Activated CD4-positive, alpha-beta T cell treated with anti-CD3 and anti-CD28 coated beads, Interleukin-2, amount 10 ng/mL, durations not matched to agents 24 days and 14 days (primary cell): ENCODE measurements at regions not wholly inside any gene's neighbourhood (a gene's known extent, or its start where the extent isn't known, plus 50 kb on each side); places are given as distances from the start of the nearest gene placed in this dataset.
"Not testable (repeated sequence)": the region's sequence is repeated elsewhere in the genome, so short reads cannot be mapped to it uniquely, and the experiment has no call there.

ENCODE experiments used
- DNase-seq: peaks from one replicate; pipeline ENCODE4 v3.0.0; 2022
- H3K27ac Mint-ChIP-seq: one replicate; pipeline ENCODE4 v1.8.0; 2022; ENCODE audit warnings: mild to moderate bottlenecking, mixed read lengths
- H3K27me3 Mint-ChIP-seq: one replicate; pipeline ENCODE4 v1.8.0; 2022; ENCODE audit warnings: mixed read lengths
- H3K36me3 Mint-ChIP-seq: one replicate; pipeline ENCODE4 v1.8.0; 2022; ENCODE audit warnings: low read depth, mild to moderate bottlenecking, mixed read lengths
- H3K4me1 Mint-ChIP-seq: one replicate; pipeline ENCODE4 v1.8.0; 2021; ENCODE audit warnings: mixed read lengths
- H3K4me3 Mint-ChIP-seq: one replicate; pipeline ENCODE4 v1.8.0; 2022; ENCODE audit warnings: mild to moderate bottlenecking, moderate library complexity, mixed read lengths
- H3K9me3 Mint-ChIP-seq: one replicate; pipeline ENCODE4 v1.8.0; 2021; ENCODE audit warnings: mixed read lengths
- intact Hi-C: fragments of 100-400 bp; cut with micrococcal nuclease; formaldehyde crosslinking; loops from one replicate; pipeline ENCODE4 v1.15.1; 2023

DNA sequence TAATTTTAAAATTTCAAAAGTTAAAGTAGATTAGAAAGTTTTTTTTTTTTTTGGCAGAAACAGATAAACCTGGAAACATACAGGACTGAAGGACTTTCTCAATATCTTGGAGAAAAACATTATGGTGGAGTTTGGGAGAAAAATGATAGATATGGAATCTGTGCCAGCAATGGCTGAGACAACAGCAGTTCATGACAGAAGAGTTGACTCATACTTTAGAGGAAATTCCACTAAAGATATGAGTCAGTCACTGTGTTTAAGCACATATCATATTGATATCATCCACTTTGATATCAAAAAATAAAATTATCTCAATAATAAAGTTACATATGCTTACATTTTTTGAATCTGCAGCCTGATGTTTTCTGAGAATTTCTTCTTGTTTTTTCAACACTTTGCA lies 193.9 kb upstream of the OR4E1 start:
- Mint-ChIP-seq H3K9me3 (no peaks in the 10 kb centered on the region), H3K27ac (no peak overlapping the region), H3K4me3 (peak overlapping the region; percentile 43), H3K27me3 (peaks cover 2% of the 10 kb centered on the region), H3K36me3 (no peaks in the 10 kb centered on the region), H3K4me1 (peaks cover 22% of the 10 kb centered on the region)
- intact Hi-C loops, result loop anchor here (5.0 kb wide), 1 partner anchor 690 kb away; no protein-coding TSS in a partner anchor
- no peak for DNase-seq

DNA sequence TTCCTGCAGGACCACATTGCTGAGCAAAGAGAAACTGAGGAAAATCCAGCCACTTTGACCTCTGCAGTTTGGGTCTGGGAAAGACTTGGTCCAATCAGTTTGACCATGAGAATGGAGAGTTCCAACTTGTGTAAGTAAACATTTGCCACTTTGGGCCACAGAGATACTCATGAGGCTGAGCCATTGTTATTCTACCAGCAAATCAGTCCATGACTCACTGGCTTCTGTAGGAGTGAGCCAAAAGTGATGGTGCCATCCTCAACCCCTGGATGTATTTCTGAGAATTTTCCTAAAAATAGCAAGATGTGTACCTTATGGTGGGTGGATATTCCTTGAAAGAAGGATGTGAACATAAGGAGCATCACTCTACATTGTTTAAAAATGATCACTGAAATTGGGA lies 192.9 kb upstream of the OR4E1 start:
- peak overlapping the region; percentile 52 for H3K4me3 Mint-ChIP-seq
- H3K9me3 Mint-ChIP-seq, result no peaks in the 10 kb centered on the region
- peaks cover 22% of the 10 kb centered on the region for H3K4me1 Mint-ChIP-seq
- intact Hi-C loops, result loop anchor here (5.0 kb wide), 1 partner anchor 691 kb away; no protein-coding TSS in a partner anchor
- peaks cover 2% of the 10 kb centered on the region for H3K27me3 Mint-ChIP-seq
- no peak for DNase-seq
- H3K36me3 Mint-ChIP-seq, result no peaks in the 10 kb centered on the region
- peak overlapping the region; percentile 62 for H3K27ac Mint-ChIP-seq

GRCh38 chr14:21863289-21863688 lies 189.7 kb upstream of the OR4E1 start:
- Mint-ChIP-seq H3K9me3 (no peaks in the 10 kb centered on the region), H3K4me1 (peaks cover 16% of the 10 kb centered on the region), H3K4me3 (peak overlapping the region; percentile 75), H3K36me3 (peaks cover 3% of the 10 kb centered on the region), H3K27ac (peak overlapping the region; percentile 18), H3K27me3 (peaks cover 9% of the 10 kb centered on the region)
- intact Hi-C loops, result no loop called here
- no peak for DNase-seq

- peak overlapping the region; percentile 83 for H3K27ac Mint-ChIP-seq
- no peak for DNase-seq
- intact Hi-C loops, result no loop called here
Observed at GRCh38 chr14:21861153-21861552, 187.5 kb upstream of the OR4E1 start.

DNA sequence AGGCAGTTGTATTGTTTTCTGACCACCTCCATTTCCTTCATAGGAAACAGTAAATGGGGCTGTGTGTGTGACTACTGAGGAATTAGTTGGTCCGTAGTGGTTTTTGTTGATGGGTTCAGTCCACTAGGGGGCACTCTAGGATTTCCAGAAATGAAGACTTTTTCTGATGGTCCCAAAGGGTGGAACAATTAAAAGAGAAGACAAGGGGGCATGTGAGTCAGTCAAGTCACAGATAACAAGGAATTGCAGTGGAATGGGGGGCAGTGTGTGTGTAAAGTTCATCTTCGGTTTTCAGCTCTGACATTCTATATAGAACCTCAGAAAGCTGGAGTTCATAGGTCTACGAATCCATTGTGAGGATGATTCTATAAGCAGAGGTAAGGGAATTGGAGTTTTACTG lies 186.6 kb upstream of the OR4E1 start:
- intact Hi-C loops, result no loop called here
- Mint-ChIP-seq H3K9me3 (no peaks in the 10 kb centered on the region), H3K27me3 (peaks cover 20% of the 10 kb centered on the region), H3K4me3 (peak overlapping the region; percentile 43), H3K36me3 (peaks cover 7% of the 10 kb centered on the region), H3K4me1 (peaks cover 2% of the 10 kb centered on the region), H3K27ac (peak overlapping the region; percentile 17)
- peak; percentile 83 for DNase-seq

More at GRCh38 chr14:21861153-21861552, 187.5 kb upstream of the OR4E1 start:
- peak overlapping the region; percentile 78 for H3K4me3 Mint-ChIP-seq
- peaks cover 2% of the 10 kb centered on the region for H3K4me1 Mint-ChIP-seq
- peaks cover 6% of the 10 kb centered on the region for H3K36me3 Mint-ChIP-seq
- peaks cover 19% of the 10 kb centered on the region for H3K27me3 Mint-ChIP-seq
- H3K9me3 Mint-ChIP-seq, result no peaks in the 10 kb centered on the region

GRCh38 chr14:21852775-21853174 lies 179.2 kb upstream of the OR4E1 start:
- peak; percentile 62 for DNase-seq
- H3K9me3 Mint-ChIP-seq, result no peaks in the 10 kb centered on the region
- peaks cover 13% of the 10 kb centered on the region for H3K36me3 Mint-ChIP-seq
- intact Hi-C loops, result no loop called here
- peak overlapping the region; percentile 82 for H3K27ac Mint-ChIP-seq
- peak overlapping the region; percentile 66 for H3K4me3 Mint-ChIP-seq
- peaks cover 32% of the 10 kb centered on the region for H3K27me3 Mint-ChIP-seq
- peaks cover 18% of the 10 kb centered on the region for H3K4me1 Mint-ChIP-seq

GRCh38 chr14:21852061-21852664 lies 178.5 kb upstream of the OR4E1 start:
- intact Hi-C loops, result no loop called here
- H3K9me3 Mint-ChIP-seq, result no peaks in the 10 kb centered on the region
- H3K27ac Mint-ChIP-seq, result peak overlapping the region; percentile 82

GRCh38 chr14:21846902-21847301 lies 173.3 kb upstream of the OR4E1 start:
- H3K36me3 Mint-ChIP-seq, H3K9me3 Mint-ChIP-seq: not testable (repeated sequence)
- Mint-ChIP-seq H3K27ac (peak overlapping the region; percentile 91), H3K4me1 (peaks cover 20% of the 10 kb centered on the region), H3K4me3 (peak overlapping the region; percentile 80), H3K27me3 (peaks cover 44% of the 10 kb centered on the region)
- intact Hi-C loops, result loop anchor here (5.0 kb wide), 1 partner anchor 710 kb away; no protein-coding TSS in a partner anchor
- DNase-seq, result peak; percentile 76

More at GRCh38 chr14:21852061-21852664, 178.5 kb upstream of the OR4E1 start:
- Mint-ChIP-seq H3K27me3 (peaks cover 29% of the 10 kb centered on the region), H3K4me1 (peaks cover 18% of the 10 kb centered on the region), H3K36me3 (peaks cover 13% of the 10 kb centered on the region), H3K4me3 (peak overlapping the region; percentile 66)
- DNase-seq, result peak; percentile 92

DNA sequence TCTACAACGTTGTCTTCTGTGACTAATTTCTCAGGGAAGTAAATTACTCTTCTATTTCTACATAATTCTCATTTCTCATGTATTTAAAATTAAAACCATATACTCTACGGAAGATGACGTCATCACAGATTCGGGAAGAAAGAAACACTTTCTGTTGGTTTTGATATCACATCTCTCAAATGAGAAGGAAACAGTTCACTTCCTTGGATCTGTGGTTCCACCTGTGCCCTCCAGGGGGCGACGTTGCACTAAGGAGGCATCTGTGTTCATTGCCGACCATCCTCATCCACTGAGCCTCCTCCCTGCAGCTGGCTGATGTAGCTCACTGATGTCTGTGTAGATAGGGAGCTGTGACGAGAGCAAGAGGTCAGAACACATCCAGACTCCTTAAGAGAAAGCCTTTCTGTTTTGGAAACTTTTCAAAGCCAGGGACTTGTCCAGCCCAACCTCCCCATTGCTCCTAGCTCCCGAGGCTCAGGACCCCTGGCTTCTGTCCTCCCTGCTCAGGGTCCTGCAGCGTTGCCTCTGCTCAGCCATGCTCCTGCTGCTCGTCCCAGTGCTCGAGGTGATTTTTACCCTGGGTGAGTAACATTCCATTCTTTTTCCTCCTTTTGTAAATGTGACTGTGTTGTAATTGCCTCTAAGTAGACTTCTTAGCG lies 172.7 kb upstream of the OR4E1 start:
- H3K27ac Mint-ChIP-seq, result peak overlapping the region; percentile 91
- peaks cover 41% of the 10 kb centered on the region for H3K27me3 Mint-ChIP-seq
- no peaks in the 10 kb centered on the region for H3K9me3 Mint-ChIP-seq
- peak; percentile 92 for DNase-seq
- H3K36me3 Mint-ChIP-seq, result peaks cover 8% of the 10 kb centered on the region
- H3K4me3 Mint-ChIP-seq, result peak overlapping the region; percentile 80
- H3K4me1 Mint-ChIP-seq, result peaks cover 18% of the 10 kb centered on the region
- intact Hi-C loops, result loop anchor here (5.0 kb wide), 1 partner anchor 711 kb away; no protein-coding TSS in a partner anchor

DNA sequence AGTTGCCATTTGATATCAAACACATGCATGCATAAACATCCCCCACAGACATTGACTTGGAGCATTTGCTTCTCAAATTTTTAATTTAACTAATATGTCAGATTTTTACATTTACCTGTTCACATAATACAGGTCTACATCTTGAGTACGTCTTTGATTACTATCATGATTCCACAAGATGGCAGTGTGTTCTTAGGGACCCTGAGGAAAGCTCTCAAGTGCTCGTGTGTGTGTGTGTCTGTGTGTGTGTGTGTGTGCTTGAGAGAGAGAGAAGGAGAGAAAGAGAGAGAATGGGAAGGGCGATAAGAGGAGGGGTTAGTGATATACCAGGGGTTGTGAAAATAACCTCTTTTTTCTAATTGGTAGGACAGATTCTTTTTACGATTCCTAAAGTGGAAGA lies 167.1 kb upstream of the OR4E1 start:
- intact Hi-C loops, result no loop called here
- Mint-ChIP-seq H3K27ac (peak overlapping the region; percentile 46), H3K4me3 (peak overlapping the region; percentile 57), H3K36me3 (no peaks in the 10 kb centered on the region), H3K4me1 (peaks cover 2% of the 10 kb centered on the region), H3K27me3 (peaks cover 36% of the 10 kb centered on the region), H3K9me3 (no peaks in the 10 kb centered on the region)
- no peak for DNase-seq

DNA sequence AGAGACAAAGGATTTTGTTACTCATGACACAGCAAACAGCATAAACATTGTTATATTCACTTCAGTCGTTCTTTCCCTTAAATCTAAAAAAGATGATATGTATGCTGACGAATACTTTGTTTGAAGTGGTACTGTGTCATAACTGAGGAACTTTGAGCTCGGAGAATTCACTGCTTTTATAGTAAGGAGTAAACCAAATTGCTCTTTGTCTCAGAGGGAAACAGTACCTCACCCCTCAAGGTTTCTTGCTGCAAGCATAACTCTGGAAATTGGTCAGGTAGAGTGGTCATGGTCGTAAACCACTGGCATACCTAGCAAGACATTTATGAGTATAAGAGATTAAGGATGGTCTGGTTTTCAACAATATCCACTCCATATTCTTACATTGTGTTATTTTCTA lies 160.2 kb upstream of the OR4E1 start:
- Mint-ChIP-seq H3K9me3 (no peaks in the 10 kb centered on the region), H3K4me3 (no peak overlapping the region), H3K36me3 (no peaks in the 10 kb centered on the region), H3K27ac (no peak overlapping the region), H3K27me3 (peaks cover 24% of the 10 kb centered on the region), H3K4me1 (no peaks in the 10 kb centered on the region)
- no peak for DNase-seq
- intact Hi-C loops, result no loop called here

DNA sequence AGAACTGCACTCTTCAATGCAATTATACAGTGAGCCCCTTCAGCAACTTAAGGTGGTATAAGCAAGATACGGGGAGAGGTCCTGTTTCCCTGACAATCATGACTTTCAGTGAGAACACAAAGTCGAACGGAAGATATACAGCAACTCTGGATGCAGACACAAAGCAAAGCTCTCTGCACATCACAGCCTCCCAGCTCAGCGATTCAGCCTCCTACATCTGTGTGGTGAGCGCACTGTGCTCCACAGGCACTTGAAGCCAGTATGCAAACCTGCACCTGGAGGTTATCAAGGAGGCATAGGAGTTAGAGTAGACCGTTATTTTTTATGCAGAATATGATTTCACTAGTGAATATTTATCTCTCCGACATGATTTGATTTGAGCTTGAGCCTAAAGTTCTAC lies 152.2 kb upstream of the OR4E1 start:
- Mint-ChIP-seq H3K36me3 (no peaks in the 10 kb centered on the region), H3K4me3 (peak overlapping the region; percentile 63), H3K4me1 (peaks cover 3% of the 10 kb centered on the region), H3K27ac (peak overlapping the region; percentile 17), H3K9me3 (no peaks in the 10 kb centered on the region), H3K27me3 (peaks cover 35% of the 10 kb centered on the region)
- intact Hi-C loops, result no loop called here
- no peak for DNase-seq

DNA sequence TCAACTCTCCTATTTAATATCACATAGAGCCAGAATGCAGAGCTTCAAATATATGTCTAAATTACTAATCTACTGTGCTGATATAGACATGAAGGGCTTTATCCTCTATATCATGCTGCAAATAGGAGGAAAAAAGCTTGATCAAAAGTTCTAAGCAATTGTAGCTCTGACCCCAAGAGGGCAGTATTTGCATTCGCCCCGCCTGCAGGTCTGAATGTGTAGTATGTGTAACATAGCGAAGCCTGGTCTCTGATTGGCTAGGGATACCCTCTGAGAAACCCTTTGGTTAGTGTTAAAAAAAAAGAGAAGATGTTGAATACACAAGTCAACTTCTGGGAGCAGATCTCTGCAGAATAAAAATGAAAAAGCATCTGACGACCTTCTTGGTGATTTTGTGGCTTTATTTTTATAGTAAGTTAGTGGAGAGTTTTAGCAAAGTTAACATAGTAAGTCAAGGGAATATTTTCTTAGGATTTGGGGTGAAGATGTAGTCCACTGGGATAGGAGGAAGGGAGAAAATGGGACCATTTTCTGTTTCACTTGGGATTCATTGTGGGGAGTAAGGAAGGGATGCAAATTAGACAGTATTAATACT lies 151.6 kb upstream of the OR4E1 start:
- intact Hi-C loops, result no loop called here
- Mint-ChIP-seq H3K4me3 (peak overlapping the region; percentile 63), H3K27ac (peak overlapping the region; percentile 30), H3K4me1 (peaks cover 3% of the 10 kb centered on the region), H3K9me3 (no peaks in the 10 kb centered on the region), H3K36me3 (no peaks in the 10 kb centered on the region), H3K27me3 (peaks cover 39% of the 10 kb centered on the region)
- peak; percentile 82 for DNase-seq

GRCh38 chr14:21822109-21822508 lies 148.5 kb upstream of the OR4E1 start:
- intact Hi-C loops, result no loop called here
- DNase-seq, result no peak
- Mint-ChIP-seq H3K36me3 (no peaks in the 10 kb centered on the region), H3K9me3 (peaks cover under 1% of the 10 kb centered on the region), H3K4me1 (peaks cover 3% of the 10 kb centered on the region), H3K4me3 (no peak overlapping the region), H3K27ac (no peak overlapping the region), H3K27me3 (peaks cover 32% of the 10 kb centered on the region)
